NCI-H187 (cell line): ENCODE measurements at regions not wholly inside any gene's neighbourhood (a gene's known extent, or its start where the extent isn't known, plus 50 kb on each side); places are given as distances from the start of the nearest gene placed in this dataset.

Experiments used
- DNase-seq, 2 experiments: peaks; one replicate each; lab custom pipeline; 2025; lab: John Stamatoyannopoulos, UW

DNA sequence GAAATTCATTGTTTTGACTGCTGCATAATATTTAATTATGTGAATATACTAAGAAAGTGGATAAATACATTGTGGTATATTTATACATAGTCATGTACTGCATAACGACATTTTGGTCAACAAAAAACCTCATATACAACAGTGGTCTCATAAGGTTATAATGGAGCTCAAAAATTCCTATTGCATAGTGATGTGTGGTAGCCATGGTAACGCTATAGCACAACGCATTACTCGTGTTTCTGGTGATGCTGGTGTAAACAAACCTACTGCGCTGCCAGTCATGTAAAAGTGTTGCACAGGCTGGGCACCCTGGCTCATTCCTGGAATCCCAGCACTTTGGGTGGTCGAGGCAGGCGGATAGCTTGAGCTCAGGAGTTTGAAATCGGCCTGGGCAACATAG is 52.6 kb upstream of the NHLH2 start:
- no peak for DNase-seq

GRCh38 chr1:115898020-115898419 is 57.1 kb upstream of the NHLH2 start:
- DNase-seq: no peak

DNA sequence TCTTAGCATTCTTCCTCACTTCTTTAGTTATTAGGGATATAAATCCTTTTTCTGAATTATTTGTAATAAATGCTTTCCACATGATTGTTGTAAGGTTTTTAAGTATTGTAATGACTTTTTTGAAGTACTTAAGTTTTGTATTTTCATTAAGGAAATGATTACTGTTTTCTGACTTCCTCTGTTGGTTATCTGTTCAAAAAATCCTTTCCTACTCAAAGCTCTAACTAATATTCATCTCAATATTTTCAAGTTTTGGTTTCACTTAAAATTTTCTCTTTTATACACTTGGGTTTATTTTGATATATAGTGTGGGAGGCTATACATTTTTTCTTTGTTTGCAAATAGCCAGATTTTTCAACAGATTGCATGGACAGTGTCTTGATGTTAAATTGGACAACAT is 59.9 kb upstream of the NHLH2 start:
- DNase-seq: no peak

DNA sequence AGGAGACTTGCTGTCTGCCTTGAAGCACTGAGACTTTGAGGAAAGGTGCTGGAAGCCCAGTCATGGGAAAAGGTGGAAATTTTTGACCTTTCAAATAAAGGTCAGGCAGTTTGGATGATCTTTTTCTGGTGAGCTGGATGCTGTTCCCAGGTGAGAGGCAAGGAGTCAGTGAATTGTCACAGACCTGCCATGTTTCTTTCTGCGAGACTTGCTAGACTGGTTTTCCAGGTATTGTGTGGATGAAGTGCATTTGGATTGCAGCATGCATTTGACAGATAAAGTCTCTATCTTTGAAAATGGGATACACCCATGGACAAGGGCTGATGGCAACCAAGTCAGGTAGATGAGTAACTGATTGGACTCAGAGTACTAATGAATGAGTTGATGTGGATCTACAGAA is 65.7 kb upstream of the NHLH2 start:
- no peak for DNase-seq

DNA sequence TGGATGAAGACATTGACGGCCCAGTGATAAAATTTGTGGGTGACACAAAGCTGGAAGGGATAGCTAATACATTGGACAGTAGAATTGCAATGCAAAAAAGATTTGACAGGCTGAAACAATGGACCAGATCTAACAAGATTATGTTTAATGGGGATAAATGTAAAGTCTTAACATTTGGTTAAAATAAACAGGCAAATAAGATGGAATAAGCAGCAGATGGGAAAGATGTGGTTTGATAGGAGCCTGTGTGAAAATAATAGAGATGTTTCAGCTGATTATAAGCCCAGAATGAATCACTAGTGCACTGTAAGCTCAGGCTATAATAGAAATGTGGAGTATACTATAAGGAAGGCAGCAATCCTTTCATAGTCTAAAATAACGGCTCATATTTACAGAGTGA is 66.2 kb upstream of the NHLH2 start:
- no peak for DNase-seq

DNA sequence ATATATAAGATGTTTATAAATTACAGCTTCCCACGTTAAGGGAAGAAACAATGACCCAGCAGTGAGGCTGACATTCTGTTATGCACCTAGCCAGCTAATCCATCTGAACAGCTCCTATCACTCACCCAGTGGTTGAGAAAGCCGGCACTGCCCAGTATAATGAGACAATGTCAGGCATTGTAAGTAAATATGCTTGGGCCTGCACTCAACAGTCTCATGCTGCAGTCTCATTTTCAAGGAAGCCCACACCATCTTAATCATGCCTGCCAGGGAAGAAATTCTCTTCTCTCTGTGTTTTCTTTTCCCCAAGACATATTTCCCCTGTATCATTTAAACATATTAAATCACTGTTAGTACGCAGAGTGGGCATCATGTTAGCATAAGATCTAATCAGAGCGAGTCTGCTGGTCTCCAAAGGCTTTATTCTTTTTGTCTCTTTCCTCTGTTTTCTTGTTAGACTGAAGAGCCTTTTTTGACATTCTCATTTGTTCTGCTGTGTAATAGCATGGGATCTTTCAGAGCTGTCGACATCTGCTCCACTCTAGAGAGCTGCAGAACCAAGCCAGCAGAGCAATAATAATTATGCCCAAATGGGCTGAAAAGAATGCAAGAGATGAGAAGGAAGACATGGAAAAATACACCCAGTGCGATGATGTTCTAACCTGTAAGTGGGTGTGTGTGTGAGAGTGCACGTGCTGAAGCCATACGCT is 67.6 kb upstream of the SLC22A15 start:
- DNase-seq: no peak

DNA sequence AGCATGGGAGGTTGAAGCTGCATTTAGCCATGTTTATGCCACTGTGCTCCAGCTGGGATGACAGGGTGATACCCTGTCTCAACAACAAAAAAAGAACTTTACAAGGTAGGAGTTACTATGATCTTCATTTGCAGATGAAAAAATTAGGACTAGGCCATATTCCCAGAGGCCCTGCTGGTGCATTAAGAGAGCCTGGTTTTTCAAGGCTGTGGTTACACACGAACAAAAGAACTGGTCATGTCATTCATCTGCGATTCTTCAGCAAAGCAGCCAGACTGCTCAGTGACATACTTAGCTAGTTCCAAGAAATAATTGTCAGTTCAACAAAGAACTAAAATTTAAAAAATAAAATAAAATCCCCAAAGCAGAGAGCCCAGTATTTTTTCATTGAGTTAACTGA is 66.1 kb upstream of the SLC22A15 start:
- no peak for DNase-seq

GRCh38 chr1:115911294-115911693 is 65.0 kb upstream of the SLC22A15 start:
- DNase-seq: no peak

GRCh38 chr1:115912116-115912515 is 64.2 kb upstream of the SLC22A15 start:
- DNase-seq: no peak

- DNase-seq: peak in 1 of 2 experiments; percentile 1
These were observed 53.5 kb upstream of the SLC22A15 start for GRCh38 chr1:115922801-115923200.

GRCh38 chr1:115924770-115925169 is 51.5 kb upstream of the SLC22A15 start:
- no peak for DNase-seq

DNA sequence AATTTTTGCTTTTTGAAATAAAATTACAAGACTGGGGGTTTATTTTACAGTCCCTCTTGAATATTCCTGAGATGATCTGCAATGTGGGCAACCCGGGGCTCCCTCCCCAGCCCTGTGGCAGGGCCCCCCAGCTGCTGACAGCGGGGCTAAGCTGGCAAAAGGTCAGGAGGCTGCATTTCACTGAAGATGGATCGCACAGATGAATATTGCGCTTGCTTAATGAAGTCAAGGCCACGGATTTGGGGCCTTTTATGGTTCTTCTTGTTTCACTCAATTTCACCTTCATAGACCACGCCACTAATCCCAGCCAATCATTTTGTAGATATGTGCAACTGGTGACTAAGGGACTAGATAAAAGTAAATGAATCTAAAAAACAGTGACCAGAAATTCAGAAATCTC is 50.8 kb upstream of the SLC22A15 start:
- DNase-seq: no peak
